Spinal cord (tissue), 9 donors: ENCODE measurements at regions not wholly inside any gene's neighbourhood (a gene's known extent, or its start where the extent isn't known, plus 50 kb on each side); places are given as distances from the start of the nearest gene placed in this dataset.
A peak's percentile ranks its signal among the peaks of the same experiment; 100 is the strongest.
"Not testable (repeated sequence)": the region's sequence is repeated elsewhere in the genome, so short reads cannot be mapped to it uniquely, and the experiment has no call there.

ENCODE experiments used
- DNase-seq, 6 donors: peaks; one replicate each; pipeline versions ENCODE4 v3.0.0 to v3.0.0-alpha.2; 2013 to 2015; ENCODE audit warnings: low spot score in 6 of 6, low read depth in 4 of 6
- H3K27ac ChIP-seq: one replicate; pipeline ENCODE4 v1.5.1; 2013; ENCODE audit warnings: low read depth, low read length, control low read depth
- H3K27me3 ChIP-seq: one replicate; pipeline ENCODE4 v1.6.1; 2013; ENCODE audit warnings: low read length; ENCODE audit not compliant: control insufficient read depth, insufficient read depth
- H3K36me3 ChIP-seq: one replicate; pipeline ENCODE4 v1.6.1; 2013; ENCODE audit warnings: low read length; ENCODE audit not compliant: control insufficient read depth, insufficient read depth
- H3K4me1 ChIP-seq: one replicate; pipeline ENCODE4 v1.6.1; 2013; ENCODE audit warnings: low read length; ENCODE audit not compliant: control insufficient read depth, insufficient read depth
- H3K4me3 ChIP-seq: one replicate; pipeline ENCODE4 v1.5.1; 2013; ENCODE audit warnings: low read depth, low read length, control low read depth
- H3K9me3 ChIP-seq: one replicate; pipeline ENCODE4 v1.6.1; 2013; ENCODE audit warnings: low read length; ENCODE audit not compliant: control insufficient read depth, insufficient read depth
- WGBS: methylation state at CpG from one replicate; pipeline ENCODE4 v1.1.5; 2013; ENCODE audit warnings: missing lambda C conversion rate; ENCODE audit not compliant: insufficient coverage; 5-methylcytosine and 5-hydroxymethylcytosine counted together
- donor health status: healthy.

- H3K27me3 ChIP-seq, H3K27ac ChIP-seq, DNase-seq, H3K36me3 ChIP-seq, H3K9me3 ChIP-seq, H3K4me1 ChIP-seq, H3K4me3 ChIP-seq: not testable (repeated sequence)
- WGBS: no CpG with 5 or more reads among the region's 5 CpGs
Observed at GRCh38 chr1:94751483-94751882, 68.7 kb upstream of the SLC44A3 start.

GRCh38 chr1:94746635-94747525 lies 73.3 kb upstream of the SLC44A3 start:
- Histone ChIP-seq H3K4me1 (peaks cover 3% of the 10 kb centered on the region), H3K4me3 (no peak overlapping the region), H3K27me3 (no peaks in the 10 kb centered on the region), H3K36me3 (no peaks in the 10 kb centered on the region), H3K9me3 (no peaks in the 10 kb centered on the region), H3K27ac (no peak overlapping the region)
- 81% methylated on average over 7 of the region's 8 CpGs for WGBS
- no peak for DNase-seq

- no peak overlapping the region for H3K27ac ChIP-seq
- DNase-seq: no peak
- H3K27me3 ChIP-seq: no peaks in the 10 kb centered on the region
- H3K36me3 ChIP-seq: no peaks in the 10 kb centered on the region
- H3K4me1 ChIP-seq: peaks cover 3% of the 10 kb centered on the region
- no peak overlapping the region for H3K4me3 ChIP-seq
- no peaks in the 10 kb centered on the region for H3K9me3 ChIP-seq
Observed at GRCh38 chr1:94745742-94746141, 74.4 kb upstream of the SLC44A3 start.

- H3K27me3 ChIP-seq: no peaks in the 10 kb centered on the region
- no peak overlapping the region for H3K4me3 ChIP-seq
- no peaks in the 10 kb centered on the region for H3K9me3 ChIP-seq
- DNase-seq: peak in 3 of 6 donors; percentile 41 to 74 (median 58)
- H3K36me3 ChIP-seq: no peaks in the 10 kb centered on the region
- peaks cover 3% of the 10 kb centered on the region for H3K4me1 ChIP-seq
- WGBS: no CpG with 5 or more reads among the region's 1 CpG
- peak overlapping the region; percentile 70 for H3K27ac ChIP-seq
Observed at GRCh38 chr1:94743862-94744261, 76.3 kb upstream of the SLC44A3 start.

GRCh38 chr1:94741996-94742395 lies 78.2 kb upstream of the SLC44A3 start:
- Histone ChIP-seq H3K27ac (peak overlapping the region; percentile 7), H3K4me1 (peaks cover 3% of the 10 kb centered on the region), H3K36me3 (no peaks in the 10 kb centered on the region), H3K9me3 (no peaks in the 10 kb centered on the region), H3K4me3 (no peak overlapping the region), H3K27me3 (no peaks in the 10 kb centered on the region)
- no peak for DNase-seq
- no CpG with 5 or more reads among the region's 2 CpGs for WGBS

- Histone ChIP-seq H3K27ac (peak overlapping the region; percentile 7), H3K9me3 (no peaks in the 10 kb centered on the region), H3K4me3 (no peak overlapping the region), H3K36me3 (no peaks in the 10 kb centered on the region), H3K4me1 (peaks cover 3% of the 10 kb centered on the region), H3K27me3 (no peaks in the 10 kb centered on the region)
- 73% methylated on average over 2 of the region's 2 CpGs for WGBS
- DNase-seq: no peak
Observed at GRCh38 chr1:94741510-94741909, 78.6 kb upstream of the SLC44A3 start.

- WGBS: 74% methylated on average over 6 of the region's 7 CpGs
- Histone ChIP-seq H3K27me3 (no peaks in the 10 kb centered on the region), H3K27ac (no peak overlapping the region)
Observed at GRCh38 chr1:94739521-94740061, 80.6 kb upstream of the SLC44A3 start.

GRCh38 chr1:94738371-94738770 lies 81.8 kb upstream of the SLC44A3 start:
- WGBS: no CpG with 5 or more reads among the region's 3 CpGs
- H3K27ac ChIP-seq: no peak overlapping the region
- no peak overlapping the region for H3K4me3 ChIP-seq
- no peak for DNase-seq
- H3K27me3 ChIP-seq: no peaks in the 10 kb centered on the region
- H3K9me3 ChIP-seq: no peaks in the 10 kb centered on the region
- peaks cover 4% of the 10 kb centered on the region for H3K4me1 ChIP-seq
- H3K36me3 ChIP-seq: no peaks in the 10 kb centered on the region

More at GRCh38 chr1:94739521-94740061, 80.6 kb upstream of the SLC44A3 start:
- Histone ChIP-seq H3K36me3 (no peaks in the 10 kb centered on the region), H3K9me3 (no peaks in the 10 kb centered on the region), H3K4me1 (peaks cover 6% of the 10 kb centered on the region), H3K4me3 (no peak overlapping the region)
- no peak for DNase-seq

GRCh38 chr1:94737124-94737998 lies 82.8 kb upstream of the SLC44A3 start:
- Histone ChIP-seq H3K4me1 (peaks cover 4% of the 10 kb centered on the region), H3K4me3 (no peak overlapping the region), H3K27ac (no peak overlapping the region), H3K36me3 (no peaks in the 10 kb centered on the region), H3K9me3 (no peaks in the 10 kb centered on the region), H3K27me3 (no peaks in the 10 kb centered on the region)
- DNase-seq: no peak
- WGBS: 78% methylated on average over 3 of the region's 5 CpGs
